CD1c-positive myeloid dendritic cell (primary cell): ENCODE measurements at regions not wholly inside any gene's neighbourhood (a gene's known extent, or its start where the extent isn't known, plus 50 kb on each side); places are given as distances from the start of the nearest gene placed in this dataset.

Source experiments
- DNase-seq: peaks from one replicate; pipeline ENCODE4 v3.0.0-alpha.2; 2016; ENCODE audit errors: extremely low spot score

DNA sequence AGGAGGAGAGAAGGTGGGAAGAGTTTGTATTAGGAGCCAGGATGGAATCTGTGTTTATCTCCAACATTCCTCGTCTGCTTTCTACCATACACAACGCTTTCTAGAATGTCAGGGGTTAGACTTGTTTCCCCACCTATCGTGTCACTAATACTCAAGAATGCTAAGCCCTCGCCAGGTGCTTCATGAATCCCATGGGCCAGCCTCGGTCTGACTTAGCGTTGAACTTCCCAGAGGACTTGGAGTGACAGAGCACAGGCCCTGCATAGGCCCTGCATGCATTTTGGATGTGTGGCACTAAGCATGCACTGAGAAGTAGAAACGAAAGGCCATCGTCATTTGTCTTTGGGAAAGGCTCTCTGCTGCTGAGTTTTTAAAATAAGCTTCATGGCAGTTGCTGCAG, 328.7 kb downstream of the NSG2 start:
- DNase-seq, result no peak

DNA sequence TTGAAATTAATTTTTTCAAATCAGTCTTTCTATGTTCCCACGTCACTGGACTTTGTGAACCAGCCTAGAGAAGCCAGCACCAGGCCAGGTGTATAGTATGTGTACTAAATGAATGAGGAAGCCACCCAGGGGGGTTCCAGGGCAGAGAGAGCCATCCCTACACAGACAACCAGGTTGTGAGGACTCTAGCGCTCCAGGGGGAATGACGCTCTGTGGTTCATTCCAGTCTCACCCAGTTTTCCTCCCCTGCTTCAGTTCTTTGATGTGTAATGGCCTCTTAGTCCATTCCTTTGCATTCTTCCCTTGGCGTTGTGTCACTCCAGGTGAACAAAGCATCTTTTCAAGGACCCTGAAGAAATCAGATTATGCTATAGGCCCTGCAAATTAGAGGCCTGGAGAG, 330.6 kb downstream of the NSG2 start:
- DNase-seq, result no peak

DNA sequence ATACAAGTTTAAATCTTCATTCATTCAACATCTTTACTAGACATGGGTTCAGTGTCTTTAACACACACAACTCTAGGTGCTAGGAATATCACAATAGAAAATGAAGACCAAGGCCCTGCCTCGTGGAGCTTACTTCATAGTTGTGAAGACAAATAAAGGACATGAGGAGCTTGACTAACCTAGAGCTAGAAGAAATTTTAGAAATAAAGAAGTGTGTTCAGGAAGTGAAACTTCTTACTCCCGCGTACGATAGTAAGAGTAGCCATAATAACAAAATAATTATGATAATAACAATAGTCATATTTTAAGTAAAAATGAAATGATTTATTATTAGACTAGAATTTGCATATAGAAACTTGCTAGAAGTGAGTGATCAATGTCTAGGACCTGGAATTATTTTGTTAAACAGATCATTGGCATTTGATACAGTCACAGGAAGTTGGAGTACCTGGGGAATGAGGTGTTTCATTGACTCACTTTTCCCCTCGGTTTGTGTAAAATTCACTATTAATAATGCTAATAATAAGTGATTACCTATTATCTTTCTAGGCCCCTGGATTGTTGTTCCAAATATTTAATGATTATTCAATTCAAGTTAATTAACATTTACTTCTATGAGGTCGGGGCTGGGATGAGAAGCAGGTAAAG, 331.3 kb downstream of the NSG2 start:
- peak; percentile 7 for DNase-seq

DNA sequence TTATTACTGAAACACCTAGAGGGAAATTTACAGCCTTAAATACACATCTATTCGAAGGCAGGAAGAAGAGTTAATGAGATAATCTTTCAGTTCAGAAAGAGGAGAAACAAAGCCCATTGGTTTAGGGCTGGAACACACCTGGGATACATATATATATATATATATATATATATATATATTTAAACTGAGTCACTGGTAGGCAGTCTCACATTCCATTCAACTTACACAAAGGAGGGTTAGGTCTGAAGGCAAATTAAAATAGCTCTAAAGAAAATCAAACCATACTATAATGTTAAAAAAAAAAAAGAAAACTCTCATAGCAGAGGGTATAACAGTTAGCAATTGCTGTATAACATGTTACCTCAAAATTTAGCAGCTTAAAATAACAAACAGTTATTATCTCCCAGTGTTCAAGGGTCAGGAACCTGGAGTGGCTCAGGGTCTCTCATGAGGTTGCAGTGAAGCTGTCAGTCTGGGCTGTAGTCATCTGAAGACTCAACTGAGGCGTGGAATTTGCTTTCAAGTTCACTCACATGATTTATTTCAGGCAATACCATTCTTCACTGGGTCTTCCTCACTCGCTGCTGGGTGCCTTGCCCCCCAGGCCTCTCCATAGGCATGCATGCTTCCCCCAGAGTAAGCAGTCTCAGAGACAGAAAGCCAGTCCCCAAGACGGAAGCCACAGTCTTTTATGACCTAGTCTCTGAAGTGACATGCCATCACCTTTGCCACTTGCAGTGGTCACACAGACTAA, 332.8 kb downstream of the NSG2 start:
- DNase-seq, result no peak

DNA sequence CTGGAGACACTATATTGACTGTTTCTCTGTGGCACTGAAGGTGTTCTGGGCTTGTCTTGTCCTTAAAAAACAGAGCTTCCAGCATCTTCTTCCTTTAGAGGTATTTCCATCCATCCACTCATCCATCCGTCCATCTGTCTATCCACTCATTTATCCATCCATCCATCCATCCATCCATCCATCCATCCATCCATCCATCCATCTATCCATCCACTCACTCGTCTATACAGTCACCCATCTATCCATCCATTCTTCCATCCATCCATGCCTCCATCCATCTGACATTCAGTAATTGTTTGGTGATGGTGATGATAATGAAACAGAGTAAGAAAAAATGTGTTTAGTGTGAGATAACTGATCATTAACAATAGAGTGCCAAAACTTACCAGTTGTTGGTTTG, 334.8 kb downstream of the NSG2 start:
- DNase-seq, result no peak

DNA sequence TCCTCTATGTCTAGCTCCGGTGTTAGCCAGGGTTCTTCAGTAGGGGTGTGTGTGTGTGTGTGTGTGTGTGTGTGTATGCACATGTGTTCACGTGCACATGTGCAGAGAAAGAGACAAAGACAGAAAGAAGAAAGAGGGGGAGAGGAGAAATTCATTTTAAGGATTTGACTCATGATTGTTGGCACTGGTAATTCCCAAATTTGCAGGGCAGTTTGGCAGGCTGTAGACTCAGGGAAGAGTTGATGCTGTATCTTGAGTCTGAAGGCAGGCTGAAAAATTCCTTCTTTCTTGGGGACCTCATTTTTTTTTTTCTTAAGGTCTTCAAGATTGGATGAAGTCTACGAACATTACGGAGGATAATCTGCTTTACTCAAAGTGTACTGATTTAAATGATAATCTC, 335.7 kb downstream of the NSG2 start:
- no peak for DNase-seq

DNA sequence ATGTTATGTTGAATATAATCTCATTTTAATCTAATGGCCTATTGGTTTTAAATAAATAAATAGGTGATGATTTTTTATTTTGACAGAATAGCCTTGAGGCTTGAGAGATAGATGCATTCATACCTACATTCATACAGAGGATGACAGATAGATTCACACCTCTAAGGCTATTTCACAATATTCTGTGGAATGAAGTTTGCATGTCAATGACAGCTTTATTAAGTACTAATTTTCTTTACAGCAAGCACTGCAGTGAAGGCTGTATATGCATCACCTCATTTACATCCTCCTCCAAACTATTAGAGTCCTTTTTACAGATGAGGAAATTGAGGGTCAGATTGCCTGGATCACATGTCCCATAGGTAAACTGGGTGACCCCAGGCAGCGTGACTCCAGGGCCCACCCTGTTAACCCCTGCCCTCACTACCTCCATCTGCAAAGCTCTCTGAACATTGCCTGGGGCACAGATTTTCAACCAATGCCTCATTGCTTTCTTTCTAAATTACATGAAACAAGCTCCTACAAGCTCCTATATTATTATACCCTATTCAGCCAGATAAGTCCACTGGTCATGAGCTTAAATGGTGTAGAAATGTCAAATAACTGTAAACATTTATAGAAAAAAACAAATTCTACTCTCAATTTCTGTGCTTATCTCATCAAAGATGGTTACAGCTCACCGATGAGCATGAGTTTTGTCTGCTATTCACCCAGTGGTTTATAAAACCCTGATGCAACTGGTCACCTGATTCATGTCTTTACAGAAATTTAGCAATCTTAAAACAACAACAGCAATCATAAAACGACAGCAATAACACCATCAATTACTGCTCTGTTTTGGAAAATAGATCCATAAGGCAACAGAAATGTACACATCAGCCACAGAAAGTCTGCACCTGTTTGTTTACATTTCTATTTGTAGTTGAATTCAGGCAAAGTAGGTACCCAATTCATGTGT, 338.0 kb downstream of the NSG2 start:
- no peak for DNase-seq

DNA sequence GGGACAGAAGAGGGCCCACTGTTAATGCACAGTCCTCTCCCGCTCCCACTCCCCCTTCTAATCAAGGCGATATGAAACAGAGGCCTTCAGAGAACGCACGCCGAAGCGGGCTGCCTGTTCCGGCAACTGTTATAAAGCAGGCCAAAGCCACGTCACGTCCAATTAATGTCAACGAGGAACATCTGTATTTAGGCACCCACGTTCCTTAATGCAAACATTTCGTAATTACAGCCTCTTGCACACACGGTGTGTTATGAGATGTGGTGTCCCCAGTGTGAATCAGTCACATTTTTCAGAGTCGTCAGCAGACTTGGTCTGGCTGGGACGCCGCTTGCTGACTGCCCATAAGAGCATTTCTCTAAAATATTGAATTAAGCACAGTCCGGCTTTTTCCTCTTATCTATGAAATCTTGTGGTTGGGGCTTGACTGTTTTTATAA, 339.0 kb downstream of the NSG2 start:
- DNase-seq, result no peak

DNA sequence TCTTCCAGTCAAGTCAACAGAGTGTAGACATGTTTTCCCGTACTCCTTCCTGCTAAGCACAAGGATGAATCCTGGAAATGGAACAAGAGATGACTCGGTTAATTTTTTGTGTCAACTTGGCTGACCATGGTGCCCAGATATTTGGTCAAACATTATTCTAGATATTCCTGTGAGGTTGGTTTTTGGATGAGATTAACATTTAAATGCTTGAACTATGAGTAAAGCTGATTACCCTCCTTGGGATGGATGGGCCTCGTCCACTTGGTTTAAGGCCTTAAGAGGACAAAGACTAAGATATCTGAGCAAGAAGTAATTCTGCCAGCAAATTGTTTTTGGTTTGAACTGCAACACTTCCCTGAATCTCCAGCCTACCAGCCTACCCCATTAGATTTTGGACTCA, 338.1 kb upstream of the MSX2 start:
- no peak for DNase-seq

DNA sequence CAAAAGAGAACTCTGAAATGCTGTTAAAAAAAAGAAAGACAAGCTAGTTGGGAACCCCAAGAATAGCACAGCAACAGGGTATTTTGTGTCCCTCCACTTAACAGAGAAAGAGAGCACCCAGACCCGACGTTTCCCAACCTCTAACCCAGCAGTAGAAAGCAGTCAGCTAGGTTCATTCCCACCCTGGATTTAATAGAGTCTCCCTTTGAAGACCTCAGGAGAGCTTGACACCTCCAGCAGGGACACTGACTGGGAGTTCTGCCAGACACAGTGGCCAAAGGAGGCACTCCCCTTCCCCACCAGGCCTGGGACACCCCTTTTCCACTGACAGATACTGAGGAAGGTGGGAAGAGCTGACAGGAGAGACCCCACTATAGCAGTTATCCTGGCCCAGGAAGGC, 337.5 kb upstream of the MSX2 start:
- DNase-seq, result no peak

DNA sequence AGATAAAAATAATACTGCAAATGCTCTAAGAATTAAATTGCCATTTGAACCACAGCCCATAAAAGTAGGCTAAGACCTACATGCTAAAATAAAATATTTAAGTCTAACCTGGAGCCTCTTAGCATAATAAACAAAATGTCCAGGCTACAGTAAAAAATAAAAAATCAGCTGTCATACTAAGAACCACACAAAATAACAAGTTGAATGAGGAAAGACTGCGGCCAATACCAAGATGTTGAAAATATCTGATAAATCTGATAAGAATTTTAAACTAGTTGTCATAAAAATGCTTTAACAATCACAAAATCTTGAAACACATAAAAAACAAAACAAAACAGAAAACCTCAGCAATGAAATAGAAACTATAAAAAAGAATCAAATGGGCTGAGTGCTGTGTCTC, 336.9 kb upstream of the MSX2 start:
- DNase-seq, result no peak

DNA sequence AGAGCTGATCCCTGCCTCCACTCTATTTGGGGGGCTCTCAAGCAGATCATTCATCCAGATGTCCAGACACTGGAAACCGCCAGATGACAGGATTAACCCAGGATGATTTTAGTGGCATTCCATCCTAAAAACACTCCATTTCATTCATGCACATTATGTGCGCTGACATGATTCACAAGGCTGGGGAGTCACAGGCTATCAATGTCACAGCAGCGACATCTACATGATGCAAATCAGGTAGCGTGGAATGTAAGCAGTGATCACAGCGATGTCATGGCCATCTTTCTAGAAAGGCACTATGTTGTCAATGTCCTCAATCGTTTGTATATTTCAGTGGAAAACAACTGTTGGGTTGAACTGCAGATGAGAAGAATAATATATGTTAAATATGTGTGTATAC, 331.5 kb upstream of the MSX2 start:
- no peak for DNase-seq

DNA sequence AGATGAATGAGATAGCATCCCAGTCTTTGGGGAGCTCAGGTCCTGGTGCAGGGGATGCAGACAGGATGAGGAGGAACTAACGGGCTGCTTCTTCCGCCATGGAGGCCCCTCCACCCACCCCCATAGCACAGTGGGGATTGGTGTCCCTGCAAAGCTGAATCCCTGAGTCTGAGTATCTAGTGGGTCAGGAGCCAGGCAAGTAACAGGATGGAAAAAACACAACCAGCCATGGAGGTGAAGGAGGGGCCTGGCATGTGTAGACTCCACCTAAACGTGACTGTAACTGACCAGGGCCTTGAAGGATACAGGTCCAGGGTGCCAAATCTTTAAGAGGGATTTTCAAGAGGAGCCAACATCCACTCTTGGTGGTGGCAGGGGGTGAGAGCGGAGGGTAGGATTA, 327.8 kb upstream of the MSX2 start:
- no peak for DNase-seq

DNA sequence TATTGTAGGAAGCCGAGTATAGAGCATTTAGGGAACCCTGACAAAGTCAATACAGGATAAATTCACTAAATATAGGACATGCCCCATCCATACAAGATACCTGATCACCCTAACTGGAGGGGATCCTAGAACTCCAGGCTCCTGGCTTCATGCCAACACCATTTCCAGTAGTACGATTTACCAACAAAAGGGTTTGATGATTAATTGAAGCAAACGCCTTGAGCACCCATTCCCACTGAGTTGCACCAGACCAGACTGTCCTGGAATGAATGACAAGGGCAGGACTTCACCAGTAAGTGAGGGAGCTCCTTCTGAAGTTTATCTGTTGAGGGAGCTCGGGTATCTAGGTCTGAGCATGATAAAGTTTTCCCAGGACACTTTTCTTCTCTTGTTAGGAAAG, 327.2 kb upstream of the MSX2 start:
- no peak for DNase-seq

DNA sequence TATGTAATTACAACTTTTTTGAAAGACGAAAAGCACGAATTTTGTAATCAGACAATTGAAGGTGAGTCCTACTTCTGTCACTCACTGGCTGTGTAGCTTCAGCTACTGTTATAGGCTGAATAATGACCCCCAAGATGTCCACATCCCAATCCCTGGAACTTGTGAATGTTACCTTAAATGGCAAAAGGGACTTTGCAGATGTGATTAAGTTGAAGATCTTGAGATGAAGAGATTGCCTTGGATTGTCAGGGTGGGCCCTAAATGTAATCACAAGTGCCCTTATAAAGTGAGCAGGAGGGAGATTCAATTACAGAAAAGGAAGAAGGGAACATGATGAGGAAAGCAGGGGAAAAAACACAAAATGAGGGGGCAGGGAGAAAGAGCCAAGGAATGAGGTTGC, 326.2 kb upstream of the MSX2 start:
- no peak for DNase-seq

DNA sequence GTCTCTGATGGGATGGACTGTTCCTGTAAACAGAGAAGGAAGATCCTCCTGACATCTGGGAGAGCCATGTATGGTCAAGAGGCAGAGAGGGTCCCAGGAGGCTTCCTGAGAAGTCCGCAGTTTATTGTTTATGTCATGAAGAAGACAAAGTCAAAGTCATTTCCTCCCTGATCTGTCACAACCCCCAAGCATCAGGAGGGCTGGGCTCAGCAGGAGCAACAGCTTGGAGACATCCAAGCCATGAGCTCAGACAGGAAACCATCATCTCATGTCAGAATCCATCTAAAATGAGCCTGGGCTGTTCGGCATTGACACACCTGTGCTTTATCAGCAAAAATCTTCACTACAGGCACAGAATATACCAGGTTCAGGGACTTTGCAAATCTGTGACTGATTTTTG, 325.0 kb upstream of the MSX2 start:
- DNase-seq, result no peak

DNA sequence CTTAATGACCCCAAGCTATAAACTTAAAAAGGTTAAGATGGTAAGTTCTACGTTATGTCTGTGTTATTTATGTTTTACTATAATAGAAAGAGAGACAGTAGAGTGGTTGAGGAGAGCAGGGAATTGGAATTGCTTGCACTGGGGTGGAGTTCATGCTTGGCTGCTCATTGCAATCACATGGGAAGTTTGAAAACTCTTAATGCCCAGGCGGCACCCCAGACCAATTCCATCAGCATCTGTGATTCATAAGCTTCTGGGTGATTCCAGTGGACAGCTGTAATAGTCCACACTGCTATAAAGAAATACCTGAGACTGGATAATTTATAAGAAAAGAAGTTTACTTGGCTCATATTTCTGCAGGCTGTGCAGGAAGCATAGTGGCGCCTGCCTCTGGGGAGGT, 323.9 kb upstream of the MSX2 start:
- no peak for DNase-seq

DNA sequence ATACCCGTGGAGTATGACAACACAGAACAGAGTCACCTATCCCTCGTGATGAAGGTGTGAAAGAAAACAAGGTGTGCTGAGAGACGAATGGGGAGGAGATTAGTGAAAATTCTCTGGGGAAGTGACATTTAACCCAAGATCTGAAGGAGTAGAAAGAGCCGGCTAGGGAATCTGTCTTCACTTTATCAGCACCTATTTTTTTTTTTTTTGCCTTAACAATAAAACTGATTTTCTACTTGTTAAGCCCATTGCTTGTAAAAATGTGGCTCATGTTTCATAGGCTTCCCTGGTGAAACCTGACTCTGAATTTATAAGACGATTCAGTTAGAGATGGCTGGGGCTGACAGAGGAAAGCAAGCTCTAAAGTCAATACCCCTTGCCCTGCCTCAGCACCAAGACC, 322.6 kb upstream of the MSX2 start:
- DNase-seq, result no peak

DNA sequence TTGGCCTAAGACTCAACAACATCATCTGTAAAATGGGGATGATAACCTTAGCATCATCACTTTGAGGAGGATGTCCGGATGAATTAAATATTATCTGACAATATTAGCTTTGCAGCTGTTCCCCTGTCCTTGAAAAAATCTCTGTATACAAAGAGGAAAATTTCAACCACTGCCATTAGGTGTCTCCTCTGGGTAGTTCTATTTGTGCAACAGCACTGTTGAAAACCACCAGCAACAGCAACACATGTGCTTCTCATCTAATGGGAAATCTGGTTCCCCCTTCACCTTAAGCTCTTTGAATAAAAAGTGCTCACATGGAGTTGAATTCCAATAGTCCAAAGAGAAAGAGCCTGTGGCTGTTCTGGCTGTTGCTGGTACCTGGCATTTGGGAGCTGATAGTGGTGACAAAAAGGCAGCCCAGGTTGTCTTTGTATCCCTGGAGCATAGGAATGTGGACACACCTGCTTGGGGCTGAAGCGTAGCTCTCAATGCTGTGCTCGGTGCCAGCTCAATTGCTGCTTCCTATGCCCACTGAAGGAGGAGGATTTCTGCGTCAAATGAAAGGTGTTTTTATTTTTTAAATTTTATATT, 322.1 kb upstream of the MSX2 start:
- no peak for DNase-seq

DNA sequence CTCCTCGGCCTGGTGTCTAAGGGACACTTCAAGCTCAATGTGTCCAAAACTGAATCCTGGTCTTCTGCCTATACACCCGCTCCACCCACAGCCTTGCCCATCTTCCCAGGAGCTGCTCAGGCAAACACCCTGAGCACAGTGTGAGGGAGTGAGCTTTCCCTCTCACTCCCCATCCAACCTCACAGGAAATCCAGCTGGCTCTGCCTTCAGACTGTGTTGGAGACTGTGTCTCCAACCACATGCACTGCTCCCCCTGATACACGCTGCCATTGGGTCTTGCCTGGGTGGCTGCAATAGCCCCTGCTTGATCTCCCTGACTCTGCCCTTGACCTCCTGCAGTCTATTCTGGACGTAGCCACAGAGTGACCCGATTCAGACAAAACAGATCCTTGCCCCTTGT, 319.5 kb upstream of the MSX2 start:
- DNase-seq, result no peak

DNA sequence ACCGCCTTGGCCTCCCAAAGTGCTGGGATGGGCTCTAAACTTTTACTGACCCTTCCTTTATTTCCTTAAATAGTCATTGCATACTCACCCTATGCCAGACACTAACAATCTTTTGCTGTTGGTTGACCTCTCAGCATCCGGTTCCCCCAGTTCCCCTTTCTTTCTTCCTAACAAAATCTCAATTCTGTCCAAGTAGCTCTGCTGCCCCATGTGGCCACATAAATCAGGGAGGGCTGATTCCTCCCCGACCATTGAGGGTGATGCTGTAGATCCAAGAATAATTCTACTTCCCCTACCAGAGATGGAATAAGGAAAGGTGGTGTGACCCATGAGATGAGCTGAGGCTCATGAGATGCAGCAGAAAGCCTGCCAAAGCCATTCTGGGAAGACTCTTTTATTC, 315.3 kb upstream of the MSX2 start:
- no peak for DNase-seq

DNA sequence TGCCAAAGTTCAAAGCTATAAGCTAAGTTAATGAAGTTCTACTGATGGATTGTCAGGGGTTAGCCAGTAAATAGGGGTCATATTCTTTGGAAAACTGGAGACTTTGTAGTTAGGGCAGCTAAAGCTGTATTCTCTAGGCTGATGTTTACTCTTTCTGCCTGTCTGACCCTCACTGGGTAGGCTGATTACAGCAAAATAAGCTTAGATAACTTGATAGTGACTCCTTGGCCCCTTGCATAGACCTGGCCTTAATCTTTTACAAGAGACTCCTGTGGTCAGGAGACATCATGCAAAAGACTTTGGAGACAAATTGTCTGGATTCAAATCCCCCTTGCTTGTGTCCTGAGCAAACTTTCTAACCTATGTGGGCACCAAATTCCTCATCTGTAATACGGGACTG, 314.4 kb upstream of the MSX2 start:
- no peak for DNase-seq
